Heart left ventricle (tissue), 16 donors: ENCODE measurements at regions not wholly inside any gene's neighbourhood (a gene's known extent, or its start where the extent isn't known, plus 50 kb on each side); places are given as distances from the start of the nearest gene placed in this dataset.

Experiments
- ATAC-seq, 4 donors: fragments of 200-7000 bp; cut with Tn5 transposase; one replicate each; pipeline ENCODE4 v1.9.1; 2020 to 2022; ENCODE audit warnings: moderate library complexity in 4 of 4, mild to moderate bottlenecking in 3 of 4, moderate number of reproducible peaks in 1 of 4
- DNase-seq, 5 donors: peaks; one replicate each; pipeline ENCODE4 v3.0.0-alpha.2; 2020
- H3K27ac ChIP-seq, 12 donors: fragments of 200-600 bp; sonication (generic) in 4 of 12; one replicate each; pipeline versions ENCODE4 v1.5.0 to v1.8.0; 2016 to 2022; ENCODE audit warnings: mild to moderate bottlenecking in 2 of 12
- H3K27me3 ChIP-seq, 9 donors: fragments of 200-600 bp; sonication (generic) in 2 of 9; one replicate each; pipeline versions ENCODE4 v1.5.1 to v1.8.0; 2016 to 2022; ENCODE audit warnings: mild to moderate bottlenecking in 3 of 9
- H3K36me3 ChIP-seq, 9 donors: fragments of 200-600 bp; sonication (generic) in 2 of 9; one replicate each; pipeline versions ENCODE4 v1.5.0 to v1.8.0; 2018 to 2022; ENCODE audit warnings: mild to moderate bottlenecking in 2 of 9
- H3K4me1 ChIP-seq, 12 donors: fragments of 200-600 bp; sonication (generic) in 4 of 12; one replicate each; pipeline versions ENCODE4 v1.5.0 to v1.8.0; 2016 to 2022; ENCODE audit warnings: mild to moderate bottlenecking in 3 of 12
- H3K4me3 ChIP-seq, 12 donors: fragments of 200-600 bp; sonication (generic) in 4 of 12; one replicate each; pipeline versions ENCODE4 v1.5.0 to v1.8.0; 2017 to 2022; ENCODE audit warnings: mild to moderate bottlenecking in 9 of 12, moderate library complexity in 4 of 12
- H3K9me3 ChIP-seq, 12 donors: fragments of 200-600 bp; sonication (generic) in 4 of 12; one replicate each; pipeline versions ENCODE4 v1.5.0 to v1.8.0; 2016 to 2022; ENCODE audit warnings: mild to moderate bottlenecking in 1 of 12
- POLR2A ChIP-seq, 2 donors: fragments of 450-650 bp; IDR thresholded peaks; one replicate each; pipeline ENCODE4 v1.6.1; 2017; ENCODE audit warnings: antibody characterized with exemption in 2 of 2, mild to moderate bottlenecking in 2 of 2, moderate library complexity in 2 of 2
- WGBS, 4 donors: extraction: QIAGEN DNeasy Blood & Tissue Kit in 2 of 4; methylation state at CpG; one replicate each; pipeline versions ENCODE4 v1.1.5 to v1.1.7; 2013 to 2018; 5-methylcytosine and 5-hydroxymethylcytosine counted together
- intact Hi-C, 10 donors: fragments of 100-400 bp; cut with DNase I; formaldehyde crosslinking; loops; one replicate each; pipeline versions ENCODE4 v1.11.1 to v1.14.2; 2022
- TF ChIP-seq, protein P1 (sequence below), 12 donors: fragments of 200-600 bp; sonication (generic) in 4 of 12; IDR thresholded peaks; one replicate each; pipeline versions ENCODE4 v1.5.0 to v1.8.0; 2018 to 2022; ENCODE audit warnings: antibody characterized with exemption in 12 of 12, mild to moderate bottlenecking in 5 of 12
- donor health status: ischemic (EF 13 %, LVEDD 7.1; RV severe dilation, severe dysfunction).
- donor health status: healthy with polysubstance abuse.
- donor health status: DM: no; HTN: yes; CAD: no.
- donor health status: DM: no; HTN: no; CAD: no.
- donor health status: ischemic (EF 25% LVEDD 6.9; RV normal size, moderate dysfunction).
- donor health status: ischemic (EF 25% LVEDD 5.7; RV mildly dilated, moderate dysfunction).
- donor health status: healthy.
- donor health status: DM: yes; HTN: yes; CAD: no.
- donor health status: ischemic (EF 35%, LVEDD 5.7; RV mildly dilated, moderate dysfunction).
- donor health status: nonischemic (EF 11% LVEDD 7.7; RV severe dilation, severe dysfunction).
- donor health status: DM: yes; HTN: yes; CAD: no.
- donor health status: PGD.
- donor health status: ischemic (EF 29% LVEDD 5.4; RV normal size, mild dysfunction).
- donor health status: nonischemic (EF 23%, LVEDD 6.1; RV moderate dilation, normal function).

DNA sequence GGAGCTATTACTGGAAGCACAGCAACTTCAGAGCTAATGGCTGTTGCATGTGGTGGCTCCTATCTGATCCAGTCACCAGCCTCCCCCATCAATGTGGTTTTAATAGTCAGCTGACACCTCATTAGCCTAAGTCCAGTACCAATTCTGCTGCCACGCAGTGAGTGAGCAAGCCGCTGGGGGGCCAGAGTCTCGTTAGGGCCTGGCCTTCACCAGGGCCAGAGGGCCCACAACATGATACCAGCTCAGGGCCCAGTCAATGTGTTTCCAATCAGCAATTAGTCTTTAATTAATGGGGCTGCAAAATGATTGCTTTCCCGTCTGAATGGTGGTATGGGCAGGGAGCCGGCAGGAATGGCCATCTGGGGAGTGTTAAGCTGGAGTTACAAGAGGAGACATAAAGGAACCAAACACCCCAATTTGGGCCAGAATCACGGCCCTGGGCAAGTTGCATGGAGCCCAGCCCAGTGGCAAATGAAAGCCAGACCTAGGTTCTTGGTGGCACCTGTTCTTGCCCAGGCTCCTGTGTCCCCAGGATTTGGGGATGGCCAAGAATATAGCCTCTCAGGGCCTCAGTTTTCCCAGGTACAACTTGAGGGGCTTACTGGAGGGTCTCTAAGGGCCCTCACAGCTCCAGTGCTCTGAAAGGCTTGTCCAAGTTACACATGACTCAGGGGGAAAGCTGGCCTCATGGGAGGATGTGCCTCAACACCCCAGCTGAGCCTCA, 119.2 kb downstream of the EFNB1 start:
- Histone ChIP-seq H3K4me1 (no peaks in the 10 kb centered on the region), H3K4me3 (no peak overlapping the region), H3K27ac (no peak overlapping the region), H3K27me3 (peaks cover 0 to 12% (median 0%) of the 10 kb centered on the region in 9 donors), H3K36me3 (no peaks in the 10 kb centered on the region), H3K9me3 (no peaks in the 10 kb centered on the region)
- intact Hi-C loops: loop anchor here in 1 of 10 donors (10.0 kb wide), 1 partner anchor 47 kb away; no protein-coding TSS in a partner anchor
- DNase-seq (no peak), ATAC-seq (no peak)
- WGBS, 4 donors: 70 to 97% (median 87%) methylated on average over 6 of the region's 6 CpGs
- no peak for TF ChIP-seq POLR2A (IDR thresholded peaks at IDR 0.05)
- TF ChIP-seq, protein P1, sequence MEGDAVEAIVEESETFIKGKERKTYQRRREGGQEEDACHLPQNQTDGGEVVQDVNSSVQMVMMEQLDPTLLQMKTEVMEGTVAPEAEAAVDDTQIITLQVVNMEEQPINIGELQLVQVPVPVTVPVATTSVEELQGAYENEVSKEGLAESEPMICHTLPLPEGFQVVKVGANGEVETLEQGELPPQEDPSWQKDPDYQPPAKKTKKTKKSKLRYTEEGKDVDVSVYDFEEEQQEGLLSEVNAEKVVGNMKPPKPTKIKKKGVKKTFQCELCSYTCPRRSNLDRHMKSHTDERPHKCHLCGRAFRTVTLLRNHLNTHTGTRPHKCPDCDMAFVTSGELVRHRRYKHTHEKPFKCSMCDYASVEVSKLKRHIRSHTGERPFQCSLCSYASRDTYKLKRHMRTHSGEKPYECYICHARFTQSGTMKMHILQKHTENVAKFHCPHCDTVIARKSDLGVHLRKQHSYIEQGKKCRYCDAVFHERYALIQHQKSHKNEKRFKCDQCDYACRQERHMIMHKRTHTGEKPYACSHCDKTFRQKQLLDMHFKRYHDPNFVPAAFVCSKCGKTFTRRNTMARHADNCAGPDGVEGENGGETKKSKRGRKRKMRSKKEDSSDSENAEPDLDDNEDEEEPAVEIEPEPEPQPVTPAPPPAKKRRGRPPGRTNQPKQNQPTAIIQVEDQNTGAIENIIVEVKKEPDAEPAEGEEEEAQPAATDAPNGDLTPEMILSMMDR (IDR thresholded peaks at IDR 0.05): no peak

DNA sequence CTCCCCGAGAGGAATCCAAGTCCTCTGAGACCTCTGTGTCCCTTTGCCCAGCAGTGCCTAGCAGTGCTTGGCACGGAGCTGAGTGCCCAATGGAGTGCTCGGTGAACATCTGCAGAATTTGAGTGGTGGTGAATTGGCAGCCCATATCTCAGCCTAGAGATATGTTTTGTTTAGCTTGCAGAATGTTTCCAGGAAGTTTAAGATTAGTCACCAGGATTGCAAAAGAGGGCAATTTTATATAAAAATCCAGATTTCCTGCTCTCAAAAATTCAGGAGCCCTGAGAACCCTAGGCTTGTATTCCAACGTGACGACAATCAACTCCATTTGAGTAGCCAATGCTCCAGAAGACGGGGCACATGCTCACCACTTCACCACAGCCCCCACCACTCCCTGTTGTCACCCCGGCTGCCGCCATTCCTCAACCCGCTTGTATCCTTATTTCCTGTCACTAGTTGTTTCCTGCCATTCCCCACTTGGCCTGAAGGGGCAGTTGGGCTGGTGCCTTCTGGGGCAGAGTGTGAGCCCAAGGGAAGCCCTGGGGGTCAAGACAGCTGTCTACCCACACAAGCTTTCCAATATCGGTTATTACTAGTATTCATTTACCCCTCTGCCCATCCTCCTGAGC, 116.9 kb downstream of the EFNB1 start:
- ATAC-seq: no peak
- Histone ChIP-seq H3K4me3 (no peak overlapping the region), H3K9me3 (no peaks in the 10 kb centered on the region), H3K27ac (no peak overlapping the region), H3K27me3 (peaks cover 0 to 12% (median 0%) of the 10 kb centered on the region in 9 donors), H3K4me1 (peaks cover 0 to 8% (median 0%) of the 10 kb centered on the region in 12 donors), H3K36me3 (no peaks in the 10 kb centered on the region)
- TF ChIP-seq, protein P1 (IDR thresholded peaks at IDR 0.05): peak in 4 of 12 donors; percentile 12 to 45 (median 16)
- TF ChIP-seq POLR2A (IDR thresholded peaks at IDR 0.05): no peak
- DNase-seq: no peak
- WGBS, 4 donors: 60 to 80% (median 70%) methylated on average over 9 to 10 of the region's 10 CpGs
- intact Hi-C loops: loop anchor here in 1 of 10 donors (10.0 kb wide), 1 partner anchor 49 kb away; no protein-coding TSS in a partner anchor

DNA sequence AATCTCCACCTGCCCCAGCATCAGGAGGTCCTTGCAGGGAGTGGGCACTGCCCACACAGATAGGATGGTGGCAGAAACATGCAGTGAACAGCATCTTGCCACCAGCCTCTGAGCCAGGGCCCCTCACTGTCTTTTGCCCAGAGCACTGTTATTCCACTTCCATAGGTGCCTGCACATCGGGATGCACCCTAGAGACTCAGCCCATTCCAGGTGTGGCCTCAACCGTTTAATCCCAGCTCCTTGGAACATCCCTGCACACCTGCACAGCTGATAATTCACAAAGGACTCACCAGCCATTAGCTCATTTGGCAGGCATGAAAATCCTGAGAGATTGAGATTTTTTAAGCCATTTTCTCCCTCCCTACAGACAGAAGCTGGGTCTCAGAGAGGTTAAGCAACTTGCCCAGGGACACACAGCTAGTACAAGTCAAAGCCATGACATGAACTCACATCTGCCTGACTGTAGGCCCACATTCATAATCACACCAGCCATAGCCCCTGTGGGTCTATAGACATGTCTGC, 116.3 kb downstream of the EFNB1 start:
- intact Hi-C loops: loop anchor here in 1 of 10 donors (10.0 kb wide), 1 partner anchor 50 kb away; no protein-coding TSS in a partner anchor
- no peak for TF ChIP-seq POLR2A (IDR thresholded peaks at IDR 0.05)
- TF ChIP-seq, protein P1 (IDR thresholded peaks at IDR 0.05): no peak
- H3K36me3 ChIP-seq: no peaks in the 10 kb centered on the region
- no peaks in the 10 kb centered on the region for H3K9me3 ChIP-seq
- no peak for ATAC-seq
- no peak overlapping the region for H3K27ac ChIP-seq
- DNase-seq: no peak
- no peak overlapping the region for H3K4me3 ChIP-seq
- H3K27me3 ChIP-seq: peaks cover 0 to 14% (median 0%) of the 10 kb centered on the region in 9 donors
- H3K4me1 ChIP-seq: peaks cover 0 to 8% (median 0%) of the 10 kb centered on the region in 12 donors
- WGBS, 4 donors: 68 to 92% (median 83%) methylated on average over 2 of the region's 2 CpGs

DNA sequence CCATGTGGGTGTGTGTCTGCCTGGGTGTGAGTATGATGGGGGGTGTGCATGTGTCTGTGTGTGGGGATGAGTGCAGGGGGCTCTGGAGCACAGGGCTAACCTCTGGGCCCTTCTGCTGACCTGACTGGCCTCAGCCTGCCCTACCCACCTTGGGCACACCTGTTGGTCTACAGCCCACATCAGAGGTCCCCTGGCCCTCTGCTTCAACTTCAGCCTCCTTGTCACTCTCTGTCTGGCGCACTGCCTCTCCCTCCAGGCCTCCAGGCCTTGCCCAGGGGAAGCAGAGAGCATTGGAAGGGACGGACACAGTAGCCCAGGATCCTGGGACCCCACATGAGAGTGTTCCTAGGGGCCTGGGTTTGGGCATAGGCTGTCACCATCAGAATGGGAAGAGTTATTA, 115.4 kb downstream of the EFNB1 start:
- 69 to 94% (median 84%) methylated on average over 2 of the region's 2 CpGs for WGBS, 4 donors
- no peak for ATAC-seq
- H3K4me1 ChIP-seq: peaks cover 0 to 9% (median 0%) of the 10 kb centered on the region in 12 donors

More for the DNA sequence above, 115.4 kb downstream of the EFNB1 start:
- H3K4me3 ChIP-seq: no peak overlapping the region
- DNase-seq: no peak
- TF ChIP-seq POLR2A (IDR thresholded peaks at IDR 0.05): no peak
- intact Hi-C loops: loop anchor here in 1 of 10 donors (10.0 kb wide), 1 partner anchor 51 kb away; no protein-coding TSS in a partner anchor
- H3K9me3 ChIP-seq: no peaks in the 10 kb centered on the region
- H3K27ac ChIP-seq: no peak overlapping the region
- no peaks in the 10 kb centered on the region for H3K36me3 ChIP-seq
- peaks cover 0 to 14% (median 0%) of the 10 kb centered on the region in 9 donors for H3K27me3 ChIP-seq
